Naive thymus-derived CD8-positive, alpha-beta T cell (primary cell): ENCODE measurements at regions not wholly inside any gene's neighbourhood (a gene's known extent, or its start where the extent isn't known, plus 50 kb on each side); places are given as distances from the start of the nearest gene placed in this dataset.
"Not testable (repeated sequence)": the region's sequence is repeated elsewhere in the genome, so short reads cannot be mapped to it uniquely, and the experiment has no call there.

Experiments
- ATAC-seq, 2 donors: fragments of 150-1000 bp; cut with Tn5 transposase in 1 of 2; sonication (Bioruptor Pico), chemical (Tn5 transposase) in 1 of 2; 1 replicate in 1 of 2; 2 replicates in 1 of 2; pipeline ENCODE4 v1.10.0; 2021; ENCODE audit warnings: mild to moderate bottlenecking in 2 of 2, moderate library complexity in 2 of 2
- POLR2A ChIA-PET: fragments of 350-600 bp; sonication (Branson Sonifier 250); formaldehyde crosslinking; loops from one replicate; lab custom pipeline; 2021; ENCODE audit warnings: antibody characterized with exemption; lab: Charles Lee
- DNase-seq, 10 donors: peaks; one replicate each; pipeline versions ENCODE4 v3.0.0 to v3.0.0-alpha.2; 2020 to 2022
- H3K27ac Mint-ChIP-seq, 10 donors: one replicate each; pipeline ENCODE4 v1.8.0; 2020 to 2022; ENCODE audit warnings: mild to moderate bottlenecking in 10 of 10, mixed read lengths in 10 of 10, moderate library complexity in 4 of 10, inconsistent platforms in 1 of 10
- H3K27me3 Mint-ChIP-seq, 5 donors: one replicate each; pipeline ENCODE4 v1.8.0; 2021 to 2022; ENCODE audit warnings: mixed read lengths in 5 of 5
- H3K36me3 Mint-ChIP-seq, 3 donors: one replicate each; pipeline ENCODE4 v1.8.0; 2020 to 2022; ENCODE audit warnings: mixed read lengths in 3 of 3, mild to moderate bottlenecking in 2 of 3, inconsistent platforms in 1 of 3
- H3K4me1 Mint-ChIP-seq, 4 donors: one replicate each; pipeline ENCODE4 v1.8.0; 2021 to 2022; ENCODE audit warnings: mixed read lengths in 4 of 4
- H3K4me3 Mint-ChIP-seq, 10 donors: one replicate each; pipeline ENCODE4 v1.8.0; 2020 to 2022; ENCODE audit warnings: mild to moderate bottlenecking in 10 of 10, mixed read lengths in 10 of 10, moderate library complexity in 6 of 10, inconsistent platforms in 1 of 10
- H3K9me3 Mint-ChIP-seq, 9 donors: one replicate each; pipeline ENCODE4 v1.8.0; 2020 to 2022; ENCODE audit warnings: mixed read lengths in 9 of 9, mild to moderate bottlenecking in 3 of 9, inconsistent platforms in 1 of 9, moderate library complexity in 1 of 9

- H3K36me3 Mint-ChIP-seq, H3K27ac Mint-ChIP-seq, H3K4me1 Mint-ChIP-seq, DNase-seq, POLR2A ChIA-PET, H3K27me3 Mint-ChIP-seq, H3K4me3 Mint-ChIP-seq, ATAC-seq: not testable (repeated sequence)
- H3K9me3 Mint-ChIP-seq = peaks cover 0 to 25% (median 0%) of the 10 kb centered on the region in 9 donors
These were observed 723.6 kb downstream of the RFPL4B start for GRCh38 chr6:113070681-113071080.

GRCh38 chr6:113073611-113074191 is 726.6 kb downstream of the RFPL4B start:
- Mint-ChIP-seq H3K27me3 (no peaks in the 10 kb centered on the region), H3K4me3 (no peak overlapping the region), H3K4me1 (no peaks in the 10 kb centered on the region), H3K9me3 (peaks cover 0 to 27% (median 5%) of the 10 kb centered on the region in 9 donors), H3K27ac (no peak overlapping the region), H3K36me3 (no peaks in the 10 kb centered on the region)
- POLR2A ChIA-PET = no interaction called here
- DNase-seq (no peak), ATAC-seq (no peak)

GRCh38 chr6:113076116-113076515 is 729.0 kb downstream of the RFPL4B start:
- H3K9me3 Mint-ChIP-seq = peaks cover 0 to 22% (median 3%) of the 10 kb centered on the region in 9 donors

GRCh38 chr6:113076816-113077215 is 729.7 kb downstream of the RFPL4B start:
- no peak for ATAC-seq
- Mint-ChIP-seq H3K36me3 (no peaks in the 10 kb centered on the region), H3K27me3 (no peaks in the 10 kb centered on the region), H3K4me3 (no peak overlapping the region), H3K9me3 (peaks cover 0 to 22% (median 4%) of the 10 kb centered on the region in 9 donors), H3K4me1 (no peaks in the 10 kb centered on the region), H3K27ac (no peak overlapping the region)
- POLR2A ChIA-PET = no interaction called here
- DNase-seq = no peak

More at GRCh38 chr6:113076116-113076515, 729.0 kb downstream of the RFPL4B start:
- no peak overlapping the region for H3K4me3 Mint-ChIP-seq
- H3K4me1 Mint-ChIP-seq = no peaks in the 10 kb centered on the region
- no peak overlapping the region for H3K27ac Mint-ChIP-seq
- DNase-seq (no peak), ATAC-seq (no peak)
- no peaks in the 10 kb centered on the region for H3K27me3 Mint-ChIP-seq
- POLR2A ChIA-PET = no interaction called here
- H3K36me3 Mint-ChIP-seq = no peaks in the 10 kb centered on the region

- Mint-ChIP-seq H3K4me3 (no peak overlapping the region), H3K4me1 (no peaks in the 10 kb centered on the region), H3K27ac (no peak overlapping the region), H3K9me3 (peaks cover 0 to 22% (median 8%) of the 10 kb centered on the region in 9 donors), H3K27me3 (no peaks in the 10 kb centered on the region), H3K36me3 (no peaks in the 10 kb centered on the region)
- ATAC-seq = no peak
- no peak for DNase-seq
- POLR2A ChIA-PET = no interaction called here
These were observed 730.7 kb downstream of the RFPL4B start for GRCh38 chr6:113077794-113078193.

- peaks cover 0 to 22% (median 8%) of the 10 kb centered on the region in 9 donors for H3K9me3 Mint-ChIP-seq
- no peaks in the 10 kb centered on the region for H3K27me3 Mint-ChIP-seq
- no peaks in the 10 kb centered on the region for H3K36me3 Mint-ChIP-seq
- H3K4me3 Mint-ChIP-seq = no peak overlapping the region
- DNase-seq (no peak), ATAC-seq (no peak)
- POLR2A ChIA-PET = no interaction called here
- H3K27ac Mint-ChIP-seq = no peak overlapping the region
- H3K4me1 Mint-ChIP-seq = no peaks in the 10 kb centered on the region
These were observed 731.7 kb downstream of the RFPL4B start for GRCh38 chr6:113078791-113079190.

- Mint-ChIP-seq H3K27ac (no peak overlapping the region), H3K4me3 (no peak overlapping the region), H3K9me3 (peaks cover 0 to 8% (median 2%) of the 10 kb centered on the region in 9 donors), H3K4me1 (no peaks in the 10 kb centered on the region), H3K36me3 (no peaks in the 10 kb centered on the region), H3K27me3 (no peaks in the 10 kb centered on the region)
- DNase-seq (no peak), ATAC-seq (no peak)
- POLR2A ChIA-PET = no interaction called here
These were observed 735.6 kb downstream of the RFPL4B start for GRCh38 chr6:113082745-113083144.

- H3K36me3 Mint-ChIP-seq = no peaks in the 10 kb centered on the region
- peaks cover 0 to 8% (median 0%) of the 10 kb centered on the region in 9 donors for H3K9me3 Mint-ChIP-seq
- ATAC-seq (no peak), DNase-seq (no peak)
- H3K4me3 Mint-ChIP-seq = no peak overlapping the region
- no peaks in the 10 kb centered on the region for H3K27me3 Mint-ChIP-seq
- no peaks in the 10 kb centered on the region for H3K4me1 Mint-ChIP-seq
- POLR2A ChIA-PET = no interaction called here
- H3K27ac Mint-ChIP-seq = no peak overlapping the region
These were observed 736.8 kb downstream of the RFPL4B start for GRCh38 chr6:113083947-113084346.

- Mint-ChIP-seq H3K4me1 (no peaks in the 10 kb centered on the region), H3K36me3 (no peaks in the 10 kb centered on the region), H3K27me3 (no peaks in the 10 kb centered on the region), H3K9me3 (peaks cover 0 to 4% (median 1%) of the 10 kb centered on the region in 9 donors), H3K4me3 (no peak overlapping the region), H3K27ac (no peak overlapping the region)
- POLR2A ChIA-PET = no interaction called here
- ATAC-seq (no peak), DNase-seq (no peak)
These were observed 741.9 kb downstream of the RFPL4B start for GRCh38 chr6:113089056-113089455.

- DNase-seq (no peak), ATAC-seq (no peak)
- Mint-ChIP-seq H3K9me3 (peaks cover 0 to 5% (median 4%) of the 10 kb centered on the region in 9 donors), H3K27me3 (no peaks in the 10 kb centered on the region), H3K36me3 (no peaks in the 10 kb centered on the region), H3K4me3 (no peak overlapping the region), H3K27ac (no peak overlapping the region), H3K4me1 (no peaks in the 10 kb centered on the region)
- POLR2A ChIA-PET = no interaction called here
These were observed 745.7 kb downstream of the RFPL4B start for GRCh38 chr6:113092795-113093194.

GRCh38 chr6:113094779-113095178 is 747.6 kb downstream of the RFPL4B start:
- POLR2A ChIA-PET = no interaction called here
- no peaks in the 10 kb centered on the region for H3K4me1 Mint-ChIP-seq
- DNase-seq (no peak), ATAC-seq (no peak)
- H3K9me3 Mint-ChIP-seq = peaks cover 0 to 7% (median 4%) of the 10 kb centered on the region in 9 donors
- no peak overlapping the region for H3K27ac Mint-ChIP-seq
- H3K4me3 Mint-ChIP-seq = no peak overlapping the region
- H3K36me3 Mint-ChIP-seq = no peaks in the 10 kb centered on the region
- no peaks in the 10 kb centered on the region for H3K27me3 Mint-ChIP-seq

GRCh38 chr6:113095841-113096240 is 748.7 kb downstream of the RFPL4B start:
- no peaks in the 10 kb centered on the region for H3K36me3 Mint-ChIP-seq
- H3K4me1 Mint-ChIP-seq = no peaks in the 10 kb centered on the region
- H3K27ac Mint-ChIP-seq = no peak overlapping the region
- peaks cover 0 to 7% (median 4%) of the 10 kb centered on the region in 9 donors for H3K9me3 Mint-ChIP-seq
- ATAC-seq (no peak), DNase-seq (no peak)
- no peaks in the 10 kb centered on the region for H3K27me3 Mint-ChIP-seq
- H3K4me3 Mint-ChIP-seq = no peak overlapping the region
- POLR2A ChIA-PET = no interaction called here

- Mint-ChIP-seq H3K4me1 (no peaks in the 10 kb centered on the region), H3K36me3 (no peaks in the 10 kb centered on the region), H3K27ac (no peak overlapping the region), H3K4me3 (no peak overlapping the region), H3K9me3 (peaks cover 0 to 22% (median 3%) of the 10 kb centered on the region in 9 donors), H3K27me3 (no peaks in the 10 kb centered on the region)
- no peak for DNase-seq
- ATAC-seq = no peak
- POLR2A ChIA-PET = no interaction called here
These were observed 754.4 kb upstream of the MARCKS start for GRCh38 chr6:113102761-113103160.
